Stimulated activated naive B cell treated with anti-CD40 and anti-IgM and Interleukin-4, amounts not matched to agents 10 μg/mL and 1 μg/mL and 100 μg/mL, for 72 hours (primary cell): ENCODE measurements at regions not wholly inside any gene's neighbourhood (a gene's known extent, or its start where the extent isn't known, plus 50 kb on each side); places are given as distances from the start of the nearest gene placed in this dataset.

Experiments
- ATAC-seq, 2 donors: fragments of 150-1000 bp; cut with Tn5 transposase; replicated peaks; 2 replicates each; pipeline ENCODE4 v1.10.0; 2021; ENCODE audit warnings: moderate library complexity in 1 of 2
- DNase-seq: peaks from one replicate; pipeline ENCODE4 v3.0.0; 2021
- H3K27ac Mint-ChIP-seq: one replicate; pipeline ENCODE4 v1.8.0; 2022; ENCODE audit warnings: mild to moderate bottlenecking, mixed read lengths
- H3K27me3 Mint-ChIP-seq, 2 donors: one replicate each; pipeline ENCODE4 v1.8.0; 2022; ENCODE audit warnings: mixed read lengths in 2 of 2
- H3K36me3 Mint-ChIP-seq, 2 donors: one replicate each; pipeline ENCODE4 v1.8.0; 2022; ENCODE audit warnings: mixed read lengths in 2 of 2, mild to moderate bottlenecking in 1 of 2
- H3K4me1 Mint-ChIP-seq, 2 donors: one replicate each; pipeline ENCODE4 v1.8.0; 2022; ENCODE audit warnings: mixed read lengths in 2 of 2, mild to moderate bottlenecking in 1 of 2
- H3K4me3 Mint-ChIP-seq, 2 donors: one replicate each; pipeline ENCODE4 v1.8.0; 2022; ENCODE audit warnings: mild to moderate bottlenecking in 2 of 2, mixed read lengths in 2 of 2, moderate library complexity in 1 of 2
- H3K9me3 Mint-ChIP-seq, 2 donors: one replicate each; pipeline ENCODE4 v1.8.0; 2022; ENCODE audit warnings: mixed read lengths in 2 of 2, mild to moderate bottlenecking in 1 of 2

DNA sequence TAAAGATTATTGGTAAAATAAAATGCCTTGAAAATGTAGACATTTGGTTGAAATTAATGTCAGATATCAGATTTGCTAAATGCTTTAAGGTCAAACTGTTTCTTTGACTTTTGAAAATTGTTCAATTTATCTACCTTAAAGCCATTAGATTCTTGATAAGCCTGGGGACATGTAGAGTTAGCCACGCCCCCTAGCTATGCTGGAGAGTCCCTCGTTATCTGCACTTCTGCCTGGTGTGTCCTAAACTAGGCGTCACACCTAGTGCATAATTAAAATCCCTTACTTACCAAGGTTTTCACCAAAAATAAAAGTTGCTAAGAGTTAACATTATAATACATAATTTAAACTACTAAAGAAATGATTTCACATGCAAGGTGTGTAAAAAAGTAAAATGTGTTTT, 79.5 kb downstream of the EGLN3 start:
- Mint-ChIP-seq H3K36me3 (peaks cover 3 to 5% of the 10 kb centered on the region in 2 donors), H3K4me1 (no peaks in the 10 kb centered on the region), H3K27me3 (no peaks in the 10 kb centered on the region), H3K9me3 (peaks cover 12 to 13% of the 10 kb centered on the region in 2 donors), H3K4me3 (no peak overlapping the region), H3K27ac (no peak overlapping the region)
- ATAC-seq = no peak
- DNase-seq = no peak

DNA sequence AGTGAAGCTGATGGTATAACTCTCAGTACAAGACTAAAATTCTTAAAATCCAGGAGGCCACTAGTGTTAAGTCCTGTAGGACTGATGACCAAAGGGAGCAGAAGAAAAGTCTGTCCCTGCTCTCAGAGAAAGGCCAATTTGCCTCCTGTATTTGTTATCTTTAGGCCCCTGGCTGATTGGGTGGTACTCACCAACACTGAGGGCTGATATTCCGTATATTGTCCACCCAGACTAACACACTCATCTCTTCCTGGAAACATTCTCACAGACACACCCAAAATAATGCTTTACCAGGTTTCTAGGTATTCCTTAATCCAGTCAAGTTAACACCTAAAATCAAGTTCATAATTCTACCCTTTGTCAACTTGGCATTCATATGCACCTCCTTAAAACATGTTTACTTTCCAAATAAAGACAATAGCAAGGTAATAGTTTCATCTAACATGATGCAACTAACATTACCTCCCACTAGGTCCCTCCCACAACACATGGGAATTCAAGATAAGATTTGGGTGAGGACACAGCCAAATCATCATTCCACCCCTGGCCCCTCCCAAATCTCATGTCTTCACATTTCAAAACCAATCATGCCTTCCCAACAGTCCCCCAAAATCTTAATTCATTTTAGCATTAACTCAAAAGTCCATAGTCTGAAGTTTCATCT, 84.3 kb downstream of the EGLN3 start:
- H3K9me3 Mint-ChIP-seq = no peaks in the 10 kb centered on the region
- no peak overlapping the region for H3K27ac Mint-ChIP-seq
- no peak for DNase-seq
- no peaks in the 10 kb centered on the region for H3K4me1 Mint-ChIP-seq
- H3K36me3 Mint-ChIP-seq = peaks cover 0 to 2% of the 10 kb centered on the region in 2 donors
- ATAC-seq = no peak
- no peak overlapping the region for H3K4me3 Mint-ChIP-seq
- H3K27me3 Mint-ChIP-seq = no peaks in the 10 kb centered on the region

DNA sequence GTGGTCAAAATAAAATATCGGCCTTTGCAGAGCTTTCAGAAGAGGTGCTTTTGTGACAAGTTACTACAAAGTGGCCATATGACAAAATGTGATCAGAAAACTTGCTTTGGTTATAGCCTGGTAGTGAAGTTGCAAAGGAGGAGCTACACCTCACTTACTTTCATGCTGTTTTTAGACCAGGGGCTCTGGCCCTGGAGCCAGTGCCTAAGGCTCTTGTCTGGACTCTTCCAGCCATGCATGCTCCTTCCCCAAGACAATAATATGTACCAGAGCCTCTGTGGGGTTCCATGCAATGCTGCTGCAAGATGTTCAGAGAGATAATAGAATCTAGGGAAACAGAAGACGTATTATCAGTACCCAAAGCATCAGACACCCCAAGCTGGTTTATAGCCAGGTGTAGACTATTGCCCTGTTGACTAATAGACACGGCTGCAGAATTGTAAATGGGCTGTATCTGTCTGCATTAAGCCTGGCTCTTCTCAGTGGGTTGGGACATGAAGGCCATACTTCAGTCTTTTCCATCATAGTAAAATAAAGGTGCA, 88.5 kb downstream of the EGLN3 start:
- Mint-ChIP-seq H3K27ac (no peak overlapping the region), H3K4me1 (peaks cover 0 to 3% of the 10 kb centered on the region in 2 donors), H3K9me3 (no peaks in the 10 kb centered on the region), H3K4me3 (no peak overlapping the region), H3K27me3 (no peaks in the 10 kb centered on the region), H3K36me3 (peaks cover 0 to 2% of the 10 kb centered on the region in 2 donors)
- ATAC-seq = no peak
- no peak for DNase-seq

DNA sequence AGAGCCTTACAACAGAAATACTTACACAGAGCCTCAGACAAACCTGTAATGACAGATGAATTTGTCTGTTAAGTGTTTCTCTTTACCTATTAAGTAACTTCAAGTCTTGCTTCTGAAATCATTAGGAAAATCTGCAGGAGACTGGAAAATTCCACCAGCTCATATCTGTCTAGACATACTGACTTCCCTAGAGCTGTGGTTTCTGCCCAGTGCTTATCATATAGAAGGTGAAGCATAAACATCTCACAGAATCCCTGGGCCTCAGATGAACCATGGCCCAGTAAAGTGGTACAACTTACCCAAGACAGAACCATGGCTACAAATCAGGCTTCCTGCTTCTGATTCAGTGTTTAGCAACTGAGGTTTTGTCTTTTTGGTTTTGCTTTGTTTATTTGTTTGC, 91.6 kb downstream of the EGLN3 start:
- Mint-ChIP-seq H3K4me1 (peaks cover 0 to 3% of the 10 kb centered on the region in 2 donors), H3K27ac (no peak overlapping the region), H3K27me3 (no peaks in the 10 kb centered on the region), H3K9me3 (no peaks in the 10 kb centered on the region), H3K4me3 (no peak overlapping the region), H3K36me3 (no peaks in the 10 kb centered on the region)
- ATAC-seq (no peak), DNase-seq (no peak)

DNA sequence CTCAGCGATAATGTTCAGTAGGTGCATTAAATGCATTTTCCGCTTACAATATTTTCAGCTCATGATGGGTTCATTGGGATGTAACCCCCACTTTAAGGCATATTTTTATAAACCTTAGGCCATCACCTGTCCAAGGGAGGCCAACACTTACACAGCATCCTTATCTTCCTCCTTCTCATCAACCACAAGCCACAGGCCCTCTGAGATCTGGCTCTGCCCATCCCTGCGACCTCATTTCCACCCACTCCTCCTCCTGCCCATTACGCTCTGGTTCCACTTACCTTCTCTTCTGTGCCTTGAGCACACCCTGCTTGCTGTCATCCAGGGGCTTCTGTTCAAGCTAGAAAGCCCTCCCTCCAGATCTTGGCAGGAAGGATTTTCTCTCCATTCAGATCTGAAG, 93.2 kb downstream of the EGLN3 start:
- Mint-ChIP-seq H3K9me3 (no peaks in the 10 kb centered on the region), H3K4me3 (no peak overlapping the region), H3K36me3 (no peaks in the 10 kb centered on the region), H3K27me3 (no peaks in the 10 kb centered on the region), H3K27ac (peak overlapping the region; percentile 6), H3K4me1 (peaks cover 0 to 3% of the 10 kb centered on the region in 2 donors)
- no peak for DNase-seq
- peak in 1 of 2 donors; percentile 16 for ATAC-seq

DNA sequence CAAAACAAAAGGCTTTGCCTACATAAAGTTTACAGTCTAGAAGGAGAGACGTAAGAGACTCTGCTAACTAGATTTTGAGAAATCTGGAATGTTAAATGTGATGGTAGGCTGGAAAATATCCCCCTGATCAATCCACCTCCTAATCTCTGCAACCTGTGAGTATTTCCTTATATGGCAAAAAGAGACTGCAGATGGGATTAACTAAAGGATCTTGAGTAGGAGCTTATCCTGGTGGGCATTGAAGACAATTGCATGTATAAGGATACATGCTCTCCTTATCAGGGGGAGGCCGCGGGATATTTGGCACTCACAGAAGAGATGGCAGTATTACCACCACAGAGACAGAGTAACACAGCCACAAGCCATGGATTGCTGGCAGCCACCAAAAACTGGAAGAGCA, 95.2 kb downstream of the EGLN3 start:
- DNase-seq (no peak), ATAC-seq (no peak)
- Mint-ChIP-seq H3K27ac (no peak overlapping the region), H3K4me3 (no peak overlapping the region), H3K9me3 (no peaks in the 10 kb centered on the region), H3K4me1 (peaks cover 0 to 3% of the 10 kb centered on the region in 2 donors), H3K27me3 (peaks cover 0 to 4% of the 10 kb centered on the region in 2 donors), H3K36me3 (no peaks in the 10 kb centered on the region)
